Stimulated activated naive CD8-positive, alpha-beta T cell treated with anti-CD3 and anti-CD28 coated beads, Interleukin-15, amount 100 ng/mL, for 72 hours (primary cell): ENCODE measurements at regions not wholly inside any gene's neighbourhood (a gene's known extent, or its start where the extent isn't known, plus 50 kb on each side); places are given as distances from the start of the nearest gene placed in this dataset.
A peak's percentile ranks its signal among the peaks of the same experiment; 100 is the strongest.

ENCODE experiments used
- ATAC-seq: fragments of 150-1000 bp; cut with Tn5 transposase; 2 replicates; pipeline ENCODE4 v1.10.0; 2021; ENCODE audit warnings: mild to moderate bottlenecking, moderate library complexity
- DNase-seq, 2 donors: peaks; one replicate each; pipeline ENCODE4 v3.0.0; 2021 to 2022
- H3K27ac Mint-ChIP-seq, 2 donors: one replicate each; pipeline ENCODE4 v1.8.0; 2022; ENCODE audit warnings: mild to moderate bottlenecking in 2 of 2, mixed read lengths in 2 of 2, moderate library complexity in 2 of 2
- H3K27me3 Mint-ChIP-seq: one replicate; pipeline ENCODE4 v1.8.0; 2022; ENCODE audit warnings: mixed read lengths
- H3K4me1 Mint-ChIP-seq: one replicate; pipeline ENCODE4 v1.8.0; 2022; ENCODE audit warnings: mild to moderate bottlenecking, mixed read lengths
- H3K4me3 Mint-ChIP-seq, 2 donors: one replicate each; pipeline ENCODE4 v1.8.0; 2022; ENCODE audit warnings: mild to moderate bottlenecking in 2 of 2, mixed read lengths in 2 of 2, moderate library complexity in 1 of 2
- H3K9me3 Mint-ChIP-seq, 2 donors: one replicate each; pipeline ENCODE4 v1.8.0; 2022; ENCODE audit warnings: mixed read lengths in 2 of 2

DNA sequence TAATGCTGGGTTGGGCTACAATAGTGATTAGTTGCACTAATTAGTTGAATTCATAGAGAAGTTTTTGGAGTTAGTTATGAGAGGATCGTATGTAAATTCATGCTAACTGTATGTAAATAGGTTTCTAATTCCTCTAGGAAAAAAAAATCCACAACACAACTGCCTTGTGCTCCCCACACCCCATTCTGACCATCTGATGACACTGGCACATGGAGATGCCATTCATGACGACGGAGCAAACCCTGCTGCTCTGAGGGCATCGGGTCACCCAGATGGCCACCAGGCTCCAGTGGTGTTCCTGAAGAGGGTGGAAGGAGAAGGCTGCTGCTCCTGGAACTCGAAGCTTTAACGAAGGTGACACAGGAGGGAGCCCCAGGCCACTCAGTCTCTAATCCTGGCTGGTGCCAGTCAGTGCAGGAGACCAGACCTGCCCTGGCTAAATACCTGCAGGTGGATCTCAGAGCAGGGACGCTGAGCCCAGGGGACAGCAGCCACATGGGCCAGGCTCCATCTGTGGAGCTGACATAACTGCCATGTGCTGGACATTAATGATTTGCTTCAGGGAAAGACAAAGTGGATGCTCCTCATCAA lies 90.3 kb downstream of the FAM50B start:
- DNase-seq (no peak), ATAC-seq (no peak)
- peaks cover 27% of the 10 kb centered on the region for H3K27me3 Mint-ChIP-seq
- no peak overlapping the region for H3K27ac Mint-ChIP-seq
- H3K4me1 Mint-ChIP-seq = no peaks in the 10 kb centered on the region
- no peak overlapping the region for H3K4me3 Mint-ChIP-seq
- H3K9me3 Mint-ChIP-seq = no peaks in the 10 kb centered on the region

DNA sequence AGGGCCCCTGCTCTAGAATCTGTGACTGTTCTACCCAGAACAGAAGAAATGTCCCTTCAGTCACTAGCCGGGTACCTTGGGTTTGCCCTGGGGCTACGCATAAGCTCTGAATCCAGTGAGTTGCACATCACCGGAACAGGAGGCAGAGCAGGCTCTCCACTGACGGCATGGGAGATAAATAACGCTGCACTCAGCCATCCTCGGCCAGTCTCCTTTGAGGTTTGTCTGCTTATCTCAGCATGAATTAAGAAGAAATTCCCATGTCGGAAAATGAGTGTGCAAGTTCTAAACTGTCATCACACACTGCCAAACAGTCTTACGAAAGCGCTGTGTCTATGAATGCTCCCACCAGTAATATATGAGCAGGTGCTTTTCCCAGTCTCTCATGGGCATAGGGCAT lies 90.8 kb downstream of the FAM50B start:
- no peaks in the 10 kb centered on the region for H3K4me1 Mint-ChIP-seq
- ATAC-seq (no peak), DNase-seq (no peak)
- H3K4me3 Mint-ChIP-seq = no peak overlapping the region
- peaks cover 32% of the 10 kb centered on the region for H3K27me3 Mint-ChIP-seq
- H3K27ac Mint-ChIP-seq = no peak overlapping the region
- no peaks in the 10 kb centered on the region for H3K9me3 Mint-ChIP-seq

DNA sequence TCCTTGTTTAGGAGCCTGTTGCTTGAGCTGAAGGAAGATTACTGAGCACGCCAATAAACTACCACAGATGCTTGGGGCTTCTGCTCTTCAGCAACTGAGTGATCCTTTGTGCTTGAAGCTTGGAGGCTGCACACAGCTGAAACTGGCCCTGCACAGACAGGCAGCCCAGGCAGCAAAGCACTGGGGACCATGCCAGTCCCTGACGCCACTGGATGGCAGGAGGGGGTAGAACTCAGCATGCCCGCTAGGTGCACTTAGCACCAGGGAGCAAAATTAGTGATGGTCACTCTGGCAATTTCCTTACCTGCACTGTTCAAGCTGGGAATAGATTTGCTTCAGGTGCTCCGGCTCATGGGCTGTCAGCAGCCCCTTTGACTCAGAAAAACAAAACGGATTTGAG lies 91.5 kb downstream of the FAM50B start:
- Mint-ChIP-seq H3K4me1 (no peaks in the 10 kb centered on the region), H3K27me3 (peaks cover 37% of the 10 kb centered on the region), H3K4me3 (no peak overlapping the region), H3K9me3 (no peaks in the 10 kb centered on the region), H3K27ac (no peak overlapping the region)
- no peak for ATAC-seq
- no peak for DNase-seq

DNA sequence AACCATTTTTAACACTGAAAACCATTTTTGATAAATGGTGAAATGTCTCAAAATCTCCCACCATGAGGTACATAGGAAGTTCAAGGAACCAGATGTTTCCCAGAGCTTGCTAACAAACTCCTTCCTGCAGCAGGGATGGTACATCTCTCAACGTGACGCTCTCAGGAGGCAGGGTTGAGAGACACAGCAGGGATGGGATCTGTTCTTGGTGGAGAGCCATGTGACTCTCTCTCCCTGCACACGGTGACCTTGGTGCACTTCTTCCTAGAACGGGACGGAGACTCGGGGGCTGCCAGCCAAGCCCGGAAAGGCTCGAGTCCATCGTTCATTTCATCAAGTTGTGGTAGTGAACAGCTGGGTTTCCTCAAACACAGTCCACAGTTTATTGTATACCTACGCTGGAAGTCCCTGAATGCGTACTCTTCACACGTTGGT lies 94.2 kb downstream of the FAM50B start:
- H3K9me3 Mint-ChIP-seq = no peaks in the 10 kb centered on the region
- H3K4me1 Mint-ChIP-seq = no peaks in the 10 kb centered on the region
- no peak overlapping the region for H3K27ac Mint-ChIP-seq
- peaks cover 44% of the 10 kb centered on the region for H3K27me3 Mint-ChIP-seq
- ATAC-seq = no peak
- H3K4me3 Mint-ChIP-seq = peak overlapping the region in 1 of 2 donors; percentile 18
- DNase-seq = no peak

DNA sequence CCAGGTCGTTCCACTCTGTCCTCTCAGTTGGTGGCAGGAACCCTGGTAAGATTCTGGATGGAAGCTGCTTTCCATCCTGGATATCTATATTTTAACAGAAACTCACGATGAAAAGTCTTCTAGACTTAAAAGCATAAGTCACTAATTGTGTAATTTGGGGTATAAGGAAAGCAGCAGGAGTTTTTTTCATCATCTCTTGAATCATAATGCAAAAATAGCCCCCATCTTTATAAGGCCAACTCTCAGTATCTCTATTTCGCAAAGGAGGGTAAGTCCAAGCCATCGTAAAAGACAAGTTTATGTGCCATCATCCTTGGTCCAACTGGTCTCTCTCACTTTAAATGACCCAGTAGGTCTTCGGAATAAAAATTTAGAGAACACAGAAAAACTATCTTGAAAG lies 95.1 kb downstream of the FAM50B start:
- Mint-ChIP-seq H3K4me1 (no peaks in the 10 kb centered on the region), H3K27me3 (peaks cover 45% of the 10 kb centered on the region), H3K4me3 (no peak overlapping the region), H3K27ac (no peak overlapping the region), H3K9me3 (no peaks in the 10 kb centered on the region)
- DNase-seq (no peak), ATAC-seq (no peak)

DNA sequence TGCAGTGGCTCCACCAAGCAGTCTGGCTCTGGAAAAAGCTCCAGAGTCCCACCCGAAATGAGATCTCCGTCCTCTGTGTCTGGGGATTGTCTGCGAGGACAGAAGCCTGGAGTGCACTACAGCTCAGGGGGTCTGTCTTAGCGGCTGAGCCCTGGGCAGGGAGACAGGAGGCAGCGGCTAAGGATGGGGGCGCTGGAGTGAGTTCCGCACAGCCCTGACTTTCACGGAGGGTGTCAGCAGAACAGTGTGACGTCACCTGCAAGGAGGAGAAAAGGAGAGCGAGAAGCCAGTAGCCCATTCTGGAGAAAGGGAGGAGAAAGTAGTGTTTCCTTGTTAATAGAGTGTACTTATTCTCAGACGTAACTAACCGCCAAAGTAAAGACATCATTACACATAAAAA lies 97.6 kb downstream of the FAM50B start:
- no peak overlapping the region for H3K27ac Mint-ChIP-seq
- no peaks in the 10 kb centered on the region for H3K4me1 Mint-ChIP-seq
- ATAC-seq (no peak), DNase-seq (no peak)
- peaks cover 61% of the 10 kb centered on the region for H3K27me3 Mint-ChIP-seq
- H3K4me3 Mint-ChIP-seq = no peak overlapping the region
- peaks cover 0 to 3% of the 10 kb centered on the region in 2 donors for H3K9me3 Mint-ChIP-seq

DNA sequence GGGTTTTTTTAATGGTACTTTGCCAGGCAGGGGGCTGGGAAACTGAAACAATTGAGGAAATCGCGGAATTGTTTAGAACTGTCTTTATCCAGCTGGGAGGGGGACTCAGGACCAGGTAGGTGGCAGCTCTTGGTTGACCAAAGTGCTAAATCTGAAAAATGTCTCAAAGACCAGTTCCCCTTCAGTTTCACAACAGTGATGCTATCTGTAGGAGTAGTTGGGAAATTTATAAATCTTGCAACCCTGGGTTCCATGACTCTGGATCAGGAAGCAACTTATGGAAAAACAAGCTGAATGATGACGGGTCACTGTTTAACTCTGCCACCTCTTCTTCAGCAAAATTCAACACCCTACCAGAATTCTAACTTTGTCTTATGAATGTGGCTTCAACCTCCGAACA lies 99.7 kb downstream of the FAM50B start:
- H3K27ac Mint-ChIP-seq = no peak overlapping the region
- H3K4me3 Mint-ChIP-seq = no peak overlapping the region
- peaks cover 79% of the 10 kb centered on the region for H3K27me3 Mint-ChIP-seq
- no peaks in the 10 kb centered on the region for H3K4me1 Mint-ChIP-seq
- peaks cover 6% of the 10 kb centered on the region in 2 donors for H3K9me3 Mint-ChIP-seq
- DNase-seq (no peak), ATAC-seq (no peak)

DNA sequence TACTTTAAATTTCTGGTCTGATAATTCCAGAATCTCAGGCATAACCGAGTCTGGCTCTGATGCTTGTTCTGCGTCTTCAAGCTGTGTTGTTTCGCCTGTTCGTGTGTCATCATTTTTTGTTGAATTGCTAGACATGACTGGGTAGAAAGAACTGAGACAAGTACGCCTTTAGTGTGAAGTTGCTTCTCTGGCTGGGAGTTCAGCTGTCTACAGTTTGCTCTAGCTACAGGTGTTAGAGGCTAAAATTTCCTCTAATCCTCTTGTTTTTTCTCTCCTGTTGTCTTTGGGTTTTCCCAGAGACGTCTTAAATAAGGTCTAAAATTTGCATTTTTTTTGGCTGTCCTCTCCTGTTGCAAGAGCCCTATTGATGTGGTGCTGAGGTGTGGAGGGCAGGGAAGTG lies 100.3 kb downstream of the FAM50B start:
- Mint-ChIP-seq H3K27me3 (peaks cover 82% of the 10 kb centered on the region), H3K9me3 (peaks cover 6 to 8% of the 10 kb centered on the region in 2 donors), H3K4me3 (no peak overlapping the region), H3K4me1 (no peaks in the 10 kb centered on the region), H3K27ac (no peak overlapping the region)
- no peak for ATAC-seq
- DNase-seq = no peak

DNA sequence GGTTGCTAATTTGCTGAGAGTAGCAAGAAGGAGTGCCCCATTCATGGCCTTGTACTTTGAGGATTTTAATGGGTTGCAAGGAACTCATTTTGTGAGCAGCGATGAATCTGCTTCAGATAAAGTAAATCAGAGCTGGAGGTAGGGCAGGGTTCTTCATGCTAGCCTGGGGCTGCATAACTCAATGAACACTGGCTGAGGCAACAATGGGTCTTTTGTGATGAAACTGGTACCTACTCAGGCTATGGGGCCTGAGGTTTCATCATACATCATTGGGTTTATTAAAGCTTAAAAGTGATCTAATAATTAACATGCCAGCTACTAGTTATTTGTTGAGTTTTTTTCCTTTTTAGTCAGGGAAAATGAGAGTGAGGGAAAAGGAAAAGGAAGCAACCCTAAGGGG lies 106.9 kb downstream of the FAM50B start:
- no peaks in the 10 kb centered on the region for H3K4me1 Mint-ChIP-seq
- H3K4me3 Mint-ChIP-seq = no peak overlapping the region
- DNase-seq = no peak
- no peak for ATAC-seq
- peaks cover 6 to 16% of the 10 kb centered on the region in 2 donors for H3K9me3 Mint-ChIP-seq
- no peak overlapping the region for H3K27ac Mint-ChIP-seq
- H3K27me3 Mint-ChIP-seq = peaks cover 36% of the 10 kb centered on the region

DNA sequence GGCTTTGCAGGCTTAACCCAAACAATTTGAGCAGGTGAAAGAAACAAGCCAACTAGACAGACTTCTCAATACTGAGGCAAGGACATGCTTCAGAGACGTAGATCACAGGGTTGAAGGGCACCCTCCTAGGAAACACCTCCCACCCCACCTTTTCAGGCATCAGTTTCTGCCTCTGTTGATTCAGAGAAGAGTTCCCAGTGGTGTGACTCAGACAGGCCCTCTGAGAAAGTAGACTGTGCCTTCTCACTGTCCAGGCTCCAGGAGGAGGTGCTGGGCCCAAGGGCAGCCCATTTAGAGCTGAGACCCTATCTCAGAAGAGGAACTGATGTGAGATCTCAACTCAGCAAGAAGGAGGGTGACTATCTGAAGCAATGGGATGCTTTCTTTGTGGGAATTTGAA lies 108.1 kb downstream of the FAM50B start:
- H3K9me3 Mint-ChIP-seq = peaks cover 0 to 16% of the 10 kb centered on the region in 2 donors
- DNase-seq (no peak), ATAC-seq (no peak)
- no peak overlapping the region for H3K27ac Mint-ChIP-seq
- H3K4me3 Mint-ChIP-seq = no peak overlapping the region
- H3K4me1 Mint-ChIP-seq = no peaks in the 10 kb centered on the region
- peaks cover 26% of the 10 kb centered on the region for H3K27me3 Mint-ChIP-seq

DNA sequence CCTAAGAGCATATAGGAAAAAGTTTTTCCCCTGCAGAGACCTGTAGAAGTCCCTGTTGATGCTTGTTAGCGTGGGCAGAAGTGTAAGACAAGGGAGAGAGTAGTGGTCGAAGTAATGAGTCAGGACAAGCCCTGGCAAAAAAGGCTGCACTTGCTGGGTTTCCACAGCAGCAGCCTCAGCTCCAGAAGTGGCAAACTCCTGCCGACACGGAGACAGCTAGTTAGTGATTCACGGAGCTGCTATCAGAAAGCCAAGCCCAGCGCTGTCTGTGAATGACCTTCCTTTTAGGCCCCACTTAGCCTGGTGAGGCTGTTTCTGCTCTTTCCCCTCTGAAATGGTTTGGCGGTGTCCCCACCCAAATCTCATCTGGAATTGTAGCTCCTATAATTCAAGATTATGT lies 109.1 kb downstream of the FAM50B start:
- no peaks in the 10 kb centered on the region for H3K4me1 Mint-ChIP-seq
- H3K9me3 Mint-ChIP-seq = peaks cover 0 to 16% of the 10 kb centered on the region in 2 donors
- no peak for DNase-seq
- no peak overlapping the region for H3K27ac Mint-ChIP-seq
- no peak overlapping the region for H3K4me3 Mint-ChIP-seq
- ATAC-seq = no peak
- H3K27me3 Mint-ChIP-seq = peaks cover 18% of the 10 kb centered on the region

DNA sequence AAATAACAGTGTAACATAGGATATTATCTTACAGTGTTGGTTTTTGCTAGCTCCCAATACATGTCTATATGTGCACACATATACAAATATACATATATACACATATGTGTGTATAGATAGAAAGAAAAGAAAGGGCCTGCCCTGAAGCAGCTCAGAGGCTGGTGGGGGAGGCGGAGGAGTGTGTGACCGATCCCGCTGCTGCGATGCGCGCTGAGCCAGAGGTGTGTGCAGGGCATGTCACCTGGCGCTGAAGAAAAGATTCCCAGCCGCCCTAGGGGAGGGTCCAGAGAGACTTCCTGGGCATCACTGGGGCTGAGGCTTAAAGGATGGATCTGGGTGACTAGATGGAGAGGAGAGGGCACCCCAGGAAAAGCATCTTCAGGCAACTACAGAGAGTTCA lies 110.2 kb downstream of the FAM50B start:
- no peak for DNase-seq
- Mint-ChIP-seq H3K4me1 (no peaks in the 10 kb centered on the region), H3K4me3 (no peak overlapping the region), H3K27ac (no peak overlapping the region), H3K27me3 (peaks cover 8% of the 10 kb centered on the region), H3K9me3 (peaks cover 0 to 7% of the 10 kb centered on the region in 2 donors)
- no peak for ATAC-seq

DNA sequence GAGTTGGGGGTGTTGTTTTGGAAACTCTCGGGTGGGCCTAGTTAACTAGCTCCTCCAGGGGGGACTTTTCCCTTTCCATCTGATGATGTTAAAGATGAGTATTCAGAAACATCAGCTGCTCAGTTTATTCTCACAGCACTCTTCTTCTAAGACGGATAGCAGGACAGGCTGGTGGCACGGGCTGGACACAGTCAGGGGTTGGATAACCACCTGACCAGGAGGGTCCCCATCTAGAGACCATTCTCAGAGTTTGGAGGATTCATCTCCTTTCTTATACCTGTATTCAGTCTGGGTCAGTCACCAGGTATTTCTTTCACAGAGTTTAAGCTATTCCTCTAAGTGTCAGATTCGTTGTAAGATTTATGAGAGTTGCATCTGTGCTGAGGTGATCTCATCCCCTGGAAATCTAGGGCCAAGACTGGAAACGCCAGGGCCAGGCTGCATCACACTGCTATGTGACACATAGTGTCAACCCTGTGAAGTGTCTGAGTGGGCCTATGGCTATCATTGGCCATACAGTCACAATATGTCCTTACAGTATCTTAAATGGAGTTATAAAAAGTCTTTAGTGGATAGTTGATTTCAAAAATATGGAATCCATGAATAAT lies 111.7 kb downstream of the FAM50B start:
- H3K27me3 Mint-ChIP-seq = peaks cover 4% of the 10 kb centered on the region
- H3K4me1 Mint-ChIP-seq = no peaks in the 10 kb centered on the region
- no peak overlapping the region for H3K4me3 Mint-ChIP-seq
- no peak overlapping the region for H3K27ac Mint-ChIP-seq
- DNase-seq (no peak), ATAC-seq (no peak)
- H3K9me3 Mint-ChIP-seq = peaks cover 0 to 7% of the 10 kb centered on the region in 2 donors

DNA sequence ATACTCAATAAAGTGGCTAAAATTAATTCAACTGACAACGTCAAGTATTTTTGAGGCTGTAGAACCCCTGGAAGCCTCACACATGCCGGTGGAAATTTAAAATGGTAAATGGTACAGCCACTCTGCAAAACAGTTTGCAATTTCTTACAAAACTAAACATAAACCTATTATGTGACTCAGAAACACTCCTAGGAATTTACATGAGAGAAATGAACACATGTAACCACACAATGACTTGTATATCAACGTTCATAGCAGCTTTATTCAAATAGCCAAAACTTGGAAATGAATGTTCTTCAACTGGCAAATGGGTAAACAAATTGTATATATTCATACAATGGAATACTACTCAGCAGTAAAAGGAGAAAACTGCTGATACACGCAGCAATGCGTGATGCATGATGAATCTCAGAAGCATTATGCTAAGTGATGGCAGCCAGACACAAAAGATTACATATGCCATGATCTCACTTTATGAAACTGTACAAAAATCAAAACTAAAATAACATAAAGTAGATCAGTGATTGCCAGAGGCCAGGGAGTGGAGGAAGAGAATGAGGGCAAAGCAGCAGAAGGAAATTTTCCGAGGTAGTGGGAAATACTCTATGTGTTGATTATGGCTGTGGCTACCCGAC lies 112.5 kb downstream of the FAM50B start:
- Mint-ChIP-seq H3K9me3 (peaks cover 0 to 7% of the 10 kb centered on the region in 2 donors), H3K27ac (no peak overlapping the region)

DNA sequence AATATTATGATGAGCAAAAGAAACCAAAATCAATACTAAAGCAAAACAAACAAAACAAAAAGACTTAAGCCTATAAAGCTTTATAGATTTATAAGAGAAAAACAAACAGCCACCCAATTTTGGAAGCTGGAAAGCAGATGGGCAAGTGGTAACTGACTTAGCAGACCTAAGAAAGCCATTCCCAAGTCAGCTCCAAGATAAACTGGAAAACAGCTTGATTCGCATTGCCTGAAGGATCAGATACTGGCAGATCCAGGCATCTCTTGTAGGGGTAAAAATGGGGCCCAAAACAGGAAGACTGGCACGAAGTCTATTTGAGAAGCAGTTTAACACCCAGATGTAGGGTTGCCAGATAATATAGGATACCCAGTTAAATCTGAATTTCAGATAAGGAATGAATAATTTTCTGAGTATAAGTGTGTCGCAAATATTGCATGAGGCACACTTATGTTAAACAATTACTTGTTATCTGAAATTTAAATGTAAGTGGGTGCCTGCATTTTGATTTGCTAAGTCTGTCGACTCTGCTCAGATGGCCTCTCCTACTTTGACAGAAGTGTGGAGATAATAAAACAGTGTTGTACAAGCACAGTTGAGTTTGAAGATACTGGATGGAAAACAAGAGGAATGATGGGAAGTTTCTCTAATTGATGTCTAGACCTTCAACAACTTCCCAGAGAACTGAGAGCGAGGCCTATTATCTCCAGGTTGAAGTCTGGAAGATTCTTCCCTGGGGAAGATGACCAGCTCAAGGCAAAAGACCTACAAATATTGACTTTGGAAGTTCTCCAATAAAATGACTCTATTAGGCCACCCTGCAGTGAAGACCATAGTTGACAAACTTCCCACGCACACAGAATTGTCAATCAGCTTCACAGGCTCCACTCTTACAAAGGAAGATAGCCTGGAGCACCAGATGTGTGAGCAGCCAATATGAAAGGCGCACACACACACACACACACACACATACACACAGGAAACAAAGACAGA lies 113.4 kb downstream of the FAM50B start:
- DNase-seq = no peak
- no peak overlapping the region for H3K27ac Mint-ChIP-seq
- no peaks in the 10 kb centered on the region for H3K27me3 Mint-ChIP-seq
- ATAC-seq = no peak
- H3K9me3 Mint-ChIP-seq = peaks cover 0 to 6% of the 10 kb centered on the region in 2 donors
- no peak overlapping the region for H3K4me3 Mint-ChIP-seq
- H3K4me1 Mint-ChIP-seq = no peaks in the 10 kb centered on the region

More for the DNA sequence above, 112.5 kb downstream of the FAM50B start:
- H3K27me3 Mint-ChIP-seq = no peaks in the 10 kb centered on the region
- DNase-seq (no peak), ATAC-seq (no peak)
- no peak overlapping the region for H3K4me3 Mint-ChIP-seq
- no peaks in the 10 kb centered on the region for H3K4me1 Mint-ChIP-seq
